Retinal pigment epithelial cell (primary cell): ENCODE measurements at regions not wholly inside any gene's neighbourhood (a gene's known extent, or its start where the extent isn't known, plus 50 kb on each side); places are given as distances from the start of the nearest gene placed in this dataset.

ENCODE experiments used
- DNase-seq: peaks from one replicate; pipeline ENCODE4 v3.0.0-alpha.2; 2010; ENCODE audit warnings: low read depth
- H3K4me3 ChIP-seq: 2 replicates; pipeline ENCODE4 v1.5.1; 2011; ENCODE audit warnings: mild to moderate bottlenecking, low read length, control low read depth, moderate library complexity
- TF ChIP-seq, protein P1 (sequence below): conservative IDR thresholded peaks from 2 replicates; pipeline ENCODE4 v1.5.1; 2011; ENCODE audit warnings: low read depth, low read length, control low read depth, inconsistent platforms

DNA sequence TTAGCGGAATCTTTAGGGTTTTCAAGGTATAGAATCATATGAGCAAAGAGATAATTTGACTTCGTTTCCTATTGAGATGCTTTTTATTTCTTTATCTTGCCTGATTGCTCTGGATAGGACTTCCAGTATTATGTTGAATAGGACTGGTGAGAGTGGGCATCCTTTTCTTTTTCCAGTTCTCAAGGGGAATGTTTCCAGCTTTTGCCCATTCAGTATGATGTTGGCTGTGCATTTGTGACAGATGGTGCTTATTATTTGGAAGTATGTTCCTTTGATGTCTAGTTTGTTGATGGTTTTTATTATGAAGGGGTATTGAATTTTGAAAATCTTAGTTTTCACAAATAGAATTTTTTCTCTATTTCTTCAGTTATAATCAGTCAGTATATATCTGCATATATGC, 656.6 kb upstream of the MAP3K7 start:
- TF ChIP-seq, protein P1, sequence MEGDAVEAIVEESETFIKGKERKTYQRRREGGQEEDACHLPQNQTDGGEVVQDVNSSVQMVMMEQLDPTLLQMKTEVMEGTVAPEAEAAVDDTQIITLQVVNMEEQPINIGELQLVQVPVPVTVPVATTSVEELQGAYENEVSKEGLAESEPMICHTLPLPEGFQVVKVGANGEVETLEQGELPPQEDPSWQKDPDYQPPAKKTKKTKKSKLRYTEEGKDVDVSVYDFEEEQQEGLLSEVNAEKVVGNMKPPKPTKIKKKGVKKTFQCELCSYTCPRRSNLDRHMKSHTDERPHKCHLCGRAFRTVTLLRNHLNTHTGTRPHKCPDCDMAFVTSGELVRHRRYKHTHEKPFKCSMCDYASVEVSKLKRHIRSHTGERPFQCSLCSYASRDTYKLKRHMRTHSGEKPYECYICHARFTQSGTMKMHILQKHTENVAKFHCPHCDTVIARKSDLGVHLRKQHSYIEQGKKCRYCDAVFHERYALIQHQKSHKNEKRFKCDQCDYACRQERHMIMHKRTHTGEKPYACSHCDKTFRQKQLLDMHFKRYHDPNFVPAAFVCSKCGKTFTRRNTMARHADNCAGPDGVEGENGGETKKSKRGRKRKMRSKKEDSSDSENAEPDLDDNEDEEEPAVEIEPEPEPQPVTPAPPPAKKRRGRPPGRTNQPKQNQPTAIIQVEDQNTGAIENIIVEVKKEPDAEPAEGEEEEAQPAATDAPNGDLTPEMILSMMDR, result no peak
- no peak for DNase-seq
- no peak overlapping the region for H3K4me3 ChIP-seq

DNA sequence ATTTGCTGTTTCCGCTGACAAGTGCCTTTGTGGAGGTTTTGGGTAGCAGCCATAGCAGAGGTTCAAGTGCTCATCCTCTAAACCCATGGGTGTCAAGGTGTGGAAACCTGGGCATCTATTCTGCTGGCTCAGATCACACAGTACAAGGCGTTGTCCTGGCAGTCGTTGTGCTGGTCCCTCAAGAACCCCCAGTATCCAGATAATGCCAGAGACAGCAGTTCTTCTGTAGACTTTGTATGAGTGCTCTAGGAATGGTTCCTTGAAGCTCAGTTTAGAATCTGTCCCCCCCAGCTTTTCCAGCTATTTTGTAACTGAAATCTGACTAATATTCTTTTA, 655.7 kb upstream of the MAP3K7 start:
- TF ChIP-seq, protein P1, result no peak
- no peak for DNase-seq
- H3K4me3 ChIP-seq, result no peak overlapping the region

DNA sequence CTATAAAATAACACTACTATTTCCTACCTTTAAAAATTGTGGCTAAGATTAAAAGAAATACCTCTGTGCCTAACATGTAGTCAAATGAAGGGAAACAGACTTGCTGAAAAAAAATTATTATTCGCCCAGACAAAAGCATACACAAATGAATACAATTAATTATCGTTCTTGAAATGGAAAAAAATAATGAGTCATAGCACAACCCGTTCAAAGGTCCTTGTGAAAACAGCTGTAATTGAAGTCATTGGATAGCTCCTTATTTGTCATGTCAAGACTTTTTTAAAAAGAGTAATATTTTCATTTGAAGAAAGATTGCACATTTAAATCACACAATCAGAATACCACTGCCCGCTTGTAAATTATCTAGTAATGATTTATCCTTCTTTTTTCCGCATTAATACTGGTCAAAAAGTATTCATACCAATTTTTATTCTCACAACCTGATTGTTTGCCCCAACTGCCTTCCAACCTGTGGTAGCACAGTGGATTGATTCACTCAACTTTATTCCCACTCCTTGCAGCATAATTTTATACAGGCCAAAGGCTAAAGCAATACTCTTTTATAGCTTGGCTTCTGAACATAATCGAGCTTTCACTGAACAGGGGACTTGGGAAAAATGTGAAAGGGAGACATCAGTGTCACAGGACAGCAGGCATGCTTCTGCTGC, 655.2 kb upstream of the MAP3K7 start:
- no peak overlapping the region for H3K4me3 ChIP-seq
- TF ChIP-seq, protein P1, result no peak
- DNase-seq, result no peak

DNA sequence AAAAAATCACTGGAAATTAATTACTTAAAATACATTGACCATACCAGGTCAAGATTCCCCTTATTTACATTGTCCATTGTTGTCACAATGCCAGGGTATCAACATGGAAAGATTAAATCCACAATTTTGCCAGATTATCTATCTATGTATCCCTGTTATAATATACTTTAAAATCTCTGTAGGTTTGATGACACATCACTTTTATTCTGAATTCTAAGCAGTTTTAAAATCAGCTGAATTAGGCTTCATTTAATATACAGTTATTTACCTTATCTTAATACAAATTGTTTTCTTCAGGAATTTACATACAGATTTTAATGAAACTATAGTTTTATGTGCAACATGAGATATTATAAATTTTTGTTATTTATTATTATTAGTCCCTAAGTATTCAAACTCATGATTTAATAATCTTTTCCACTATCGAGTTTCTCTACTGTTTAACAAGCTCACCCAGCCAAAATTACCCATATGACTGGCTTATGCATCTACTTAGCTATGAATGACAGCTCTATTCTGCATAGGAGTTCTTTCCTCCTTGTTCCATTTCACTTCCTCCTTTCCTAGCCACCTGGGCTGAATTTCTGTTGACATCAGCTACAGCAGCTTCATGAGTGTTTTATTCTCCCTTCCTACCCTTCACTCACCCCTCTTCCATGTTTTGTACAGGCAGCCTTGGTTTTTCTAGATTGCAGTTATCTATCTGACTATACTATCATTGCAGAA, 654.2 kb upstream of the MAP3K7 start:
- H3K4me3 ChIP-seq, result no peak overlapping the region
- DNase-seq, result no peak
- TF ChIP-seq, protein P1, result no peak

DNA sequence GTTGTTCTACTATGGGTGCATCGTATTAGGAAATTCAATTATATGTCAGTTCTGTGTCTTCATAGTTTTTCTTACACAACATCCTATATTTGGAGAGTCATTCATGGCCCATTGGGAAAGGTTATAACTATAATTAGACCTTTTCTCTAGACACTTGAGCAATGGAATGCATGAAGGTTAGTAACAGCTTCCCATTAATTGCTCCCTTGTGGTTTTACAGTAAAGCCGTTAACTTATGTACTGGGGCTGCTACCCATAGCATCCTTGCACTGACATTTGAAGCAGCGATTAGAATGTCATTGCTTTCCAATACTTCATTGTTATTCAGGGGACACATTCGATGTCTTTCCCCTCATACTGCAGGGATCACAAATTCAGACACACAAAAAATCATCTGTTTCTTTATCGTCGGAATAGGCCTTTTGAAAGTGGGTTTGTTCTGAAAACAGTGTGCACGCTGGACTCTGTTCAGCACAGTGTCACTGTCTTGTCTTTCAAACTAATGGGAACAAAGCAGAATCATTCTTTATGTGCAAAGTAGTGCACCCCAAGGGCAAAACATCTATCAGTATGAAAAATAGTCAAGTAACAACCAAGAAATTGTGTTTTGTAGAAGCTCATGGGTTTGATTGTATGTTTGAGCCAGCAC, 634.3 kb upstream of the MAP3K7 start:
- TF ChIP-seq, protein P1, result no peak
- H3K4me3 ChIP-seq, result no peak overlapping the region
- no peak for DNase-seq

DNA sequence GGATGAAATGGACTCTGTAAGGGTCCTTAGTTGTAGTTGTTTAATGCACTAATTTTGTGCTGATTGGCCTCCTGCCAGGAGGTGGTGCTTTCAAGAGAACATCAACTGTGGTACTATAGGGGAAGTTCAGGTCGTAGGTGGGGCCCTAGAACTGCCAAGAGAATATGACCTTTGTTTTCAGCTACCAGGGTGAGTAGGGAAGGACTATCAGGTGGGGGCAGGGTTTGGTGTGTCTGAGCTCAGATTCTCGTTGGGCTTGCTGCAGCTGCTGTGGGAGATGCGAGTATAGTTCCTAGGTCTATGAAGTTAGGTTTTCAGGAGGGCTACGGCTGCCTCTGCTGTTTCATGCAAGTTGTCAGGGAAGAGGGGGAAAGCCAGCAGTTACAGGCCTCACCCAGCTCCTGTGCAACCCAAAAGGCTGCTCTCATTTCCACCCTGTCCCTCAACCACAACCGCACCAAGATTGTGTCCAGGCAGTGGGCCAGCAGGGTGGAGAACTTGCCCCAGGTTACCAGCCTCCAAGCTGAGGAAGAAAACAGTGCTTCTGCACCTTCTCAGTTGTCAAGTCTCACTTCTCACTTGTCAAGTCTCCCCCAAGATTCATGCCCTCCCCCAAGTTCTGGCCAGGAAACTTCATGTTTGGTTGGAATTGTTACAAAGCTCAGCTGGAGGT, 626.5 kb upstream of the MAP3K7 start:
- DNase-seq, result no peak
- H3K4me3 ChIP-seq, result no peak overlapping the region
- TF ChIP-seq, protein P1, result no peak
